Putamen (tissue), 1 donor: ENCODE measurements at regions not wholly inside any gene's neighbourhood (a gene's known extent, or its start where the extent isn't known, plus 50 kb on each side); places are given as distances from the start of the nearest gene placed in this dataset.
"Not testable (repeated sequence)": the region's sequence is repeated elsewhere in the genome, so short reads cannot be mapped to it uniquely, and the experiment has no call there.

Source experiments
- DNase-seq: peaks from one replicate; pipeline ENCODE4 v3.0.0-alpha.2; 2016; ENCODE audit warnings: low spot score

DNA sequence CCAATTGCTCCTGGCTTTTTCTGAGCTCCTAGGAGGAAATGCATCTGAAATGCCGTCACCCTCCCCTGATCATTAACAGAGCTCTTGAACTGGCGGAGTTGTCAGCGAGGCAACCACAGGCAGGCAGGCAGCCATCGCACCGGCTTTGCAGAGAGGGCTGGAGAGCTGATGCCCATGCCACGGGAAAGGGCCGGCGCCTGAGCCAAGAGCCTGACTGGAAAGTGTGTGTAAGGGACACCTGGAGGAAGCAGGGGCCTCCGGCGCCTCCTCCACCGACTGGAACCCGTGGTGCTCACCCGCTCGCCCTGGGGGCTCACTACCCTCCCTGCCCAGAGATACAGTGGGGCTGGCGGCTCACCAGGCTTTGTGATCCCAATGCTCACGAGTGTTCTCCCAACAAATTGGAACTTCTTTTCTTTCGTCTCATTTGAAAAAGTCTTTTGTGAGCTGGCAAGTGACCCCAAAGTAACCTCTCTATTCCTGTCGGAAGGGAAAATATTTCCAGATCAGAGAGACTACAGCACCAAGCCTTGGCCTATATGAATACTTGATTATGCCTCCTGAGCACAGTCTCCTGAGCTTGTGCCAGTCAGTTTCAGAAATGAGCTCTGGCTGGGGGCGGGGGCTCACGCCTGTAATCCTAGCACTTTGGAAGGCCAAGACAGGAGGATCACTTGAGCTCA is 97.7 kb upstream of the SLC25A33 start:
- DNase-seq = peak; percentile 41

DNA sequence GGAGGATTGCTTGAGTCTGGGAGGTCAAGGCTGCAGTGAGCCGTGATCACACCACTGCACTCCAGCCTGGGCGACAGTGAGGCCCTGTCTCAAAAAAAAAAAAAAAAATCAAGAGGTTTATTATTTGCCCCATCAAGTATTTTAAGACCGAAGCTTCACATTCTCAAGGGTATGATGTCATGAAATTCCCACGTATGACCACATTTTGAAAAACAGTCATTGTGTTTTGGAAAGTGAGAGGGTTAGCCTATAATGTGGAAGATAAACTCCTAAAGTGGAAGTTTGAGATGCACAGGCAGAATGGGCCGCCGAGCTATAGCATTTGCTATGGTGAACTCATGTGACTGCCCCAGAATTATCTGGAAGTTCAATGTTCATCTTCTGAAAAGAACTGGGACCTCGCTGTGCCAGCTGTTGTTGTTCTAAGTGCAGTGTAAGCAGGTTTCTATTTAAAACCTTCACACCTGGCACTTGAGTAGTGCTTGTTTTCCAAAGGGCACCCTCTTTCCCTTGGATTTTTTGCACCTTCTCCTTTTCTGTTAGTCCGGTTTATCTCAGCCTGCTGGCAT is 96.9 kb upstream of the SLC25A33 start:
- DNase-seq = no peak

DNA sequence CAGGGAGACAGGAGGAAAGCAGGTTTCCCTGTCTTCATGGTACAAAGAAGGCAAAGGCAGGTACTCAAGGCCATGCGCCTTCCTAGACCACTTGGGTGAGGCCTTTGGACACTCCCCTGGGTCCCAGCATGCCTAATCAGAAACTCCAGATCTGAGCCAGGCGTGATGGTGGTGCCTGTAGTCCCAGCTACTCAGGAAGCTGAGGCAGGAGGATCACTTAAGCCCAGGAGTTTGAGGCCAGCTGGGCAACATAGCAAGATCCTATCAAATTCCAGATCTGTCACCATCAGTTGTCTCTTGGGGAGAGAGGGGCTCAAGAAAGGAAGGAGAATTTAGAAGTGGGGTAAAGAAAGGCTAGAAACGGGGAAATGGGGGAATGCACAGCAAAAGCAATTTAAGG is 96.3 kb upstream of the SLC25A33 start:
- DNase-seq = no peak

DNA sequence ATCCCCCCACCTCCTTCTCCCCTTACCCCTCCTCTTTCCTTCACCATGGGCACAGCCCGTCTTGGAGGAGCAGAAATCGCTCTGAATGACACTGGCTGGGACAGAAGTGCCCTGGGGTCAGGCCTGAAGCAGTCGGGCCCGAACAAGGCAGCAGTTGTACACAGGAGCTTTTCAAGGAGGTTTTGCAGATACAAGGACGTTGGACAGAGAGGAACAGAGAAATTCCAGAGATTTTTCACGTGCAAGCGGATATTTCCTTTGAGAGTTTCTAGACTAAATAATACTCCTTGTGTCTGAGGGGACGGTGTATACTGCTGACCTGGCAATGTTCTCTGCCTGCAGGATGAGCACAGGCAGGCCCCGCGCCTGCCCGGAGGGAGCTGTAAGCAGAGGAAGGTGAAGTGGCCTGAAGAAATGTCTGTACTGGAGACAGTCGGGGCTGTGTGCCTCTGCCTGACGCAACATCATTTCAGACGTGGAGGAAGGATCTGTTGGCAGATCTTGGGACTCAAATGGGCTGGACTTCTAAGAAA is 95.3 kb upstream of the SLC25A33 start:
- DNase-seq = no peak

DNA sequence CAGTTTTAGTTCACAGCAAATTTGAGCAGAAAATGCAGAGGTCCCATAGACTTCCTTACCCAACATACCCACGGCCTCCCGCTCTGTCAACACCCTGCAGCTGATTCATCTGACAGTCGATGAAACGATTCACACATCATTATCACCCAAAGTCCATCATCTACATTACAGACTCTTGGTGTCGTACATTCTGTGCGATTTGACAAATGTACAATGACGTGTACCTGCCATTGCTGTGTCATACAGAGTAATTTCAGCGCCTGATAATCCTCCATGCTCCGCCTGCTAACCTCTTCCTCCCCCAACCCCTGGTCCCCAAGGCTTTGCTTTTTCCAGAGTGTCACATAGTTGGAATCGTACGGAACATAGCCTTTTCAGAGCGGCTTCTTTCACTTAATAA is 94.7 kb upstream of the SLC25A33 start:
- DNase-seq = no peak

DNA sequence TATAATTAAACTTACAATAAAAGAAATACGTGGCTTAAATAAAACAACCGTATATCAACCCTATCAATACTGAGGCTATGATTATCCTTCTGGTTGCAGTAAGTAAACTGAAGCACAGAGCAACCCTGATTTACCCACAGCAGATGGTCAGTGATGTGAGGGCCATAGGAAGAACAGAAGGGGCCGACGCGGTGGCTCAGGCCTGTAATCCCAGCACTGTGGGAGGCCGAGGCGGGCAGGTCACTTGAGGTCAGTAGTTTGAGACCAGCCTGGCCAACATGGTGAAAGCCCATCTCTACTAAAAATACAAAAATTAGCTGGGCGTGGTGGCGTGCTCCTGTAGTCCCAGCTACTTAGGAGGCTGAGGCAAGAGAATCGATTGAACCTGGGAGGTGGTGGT is 94.2 kb upstream of the SLC25A33 start:
- not testable (repeated sequence) for DNase-seq

DNA sequence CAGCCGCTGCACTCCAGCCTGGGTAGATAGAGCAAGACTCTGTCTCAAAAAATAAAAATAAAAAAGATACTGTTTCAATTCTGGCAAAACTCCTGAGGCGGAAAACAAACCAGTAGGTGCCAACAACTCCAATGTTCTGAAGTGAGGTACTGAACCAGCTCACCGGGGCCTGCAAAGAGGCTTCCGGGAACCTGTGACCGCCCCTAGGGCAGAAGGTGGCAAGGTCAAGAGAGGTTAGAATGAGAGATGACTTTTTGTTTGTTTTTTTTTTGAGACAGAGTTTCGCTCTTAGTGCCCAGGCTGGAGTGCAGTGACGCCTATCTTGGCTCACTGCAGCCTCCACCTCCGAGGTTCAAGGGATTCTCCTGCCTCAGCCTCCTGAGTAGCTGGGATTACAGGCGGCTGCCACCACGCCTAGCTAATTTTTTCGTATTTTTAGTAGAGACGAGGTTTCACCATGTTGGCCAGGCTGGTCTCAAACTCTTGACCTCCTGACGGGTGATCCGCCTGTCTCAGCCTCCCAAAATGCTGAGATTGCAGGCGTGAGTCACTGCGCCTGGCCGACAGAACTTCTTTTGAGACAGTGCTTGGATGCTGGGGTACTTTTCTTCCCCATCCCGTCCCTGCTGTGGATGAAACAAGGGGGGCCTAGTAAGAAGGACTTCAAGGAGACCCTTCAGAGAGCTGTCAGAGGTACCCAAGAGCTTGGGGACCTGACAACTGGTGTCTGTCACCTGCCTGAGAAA is 91.9 kb upstream of the SLC25A33 start:
- DNase-seq = no peak

DNA sequence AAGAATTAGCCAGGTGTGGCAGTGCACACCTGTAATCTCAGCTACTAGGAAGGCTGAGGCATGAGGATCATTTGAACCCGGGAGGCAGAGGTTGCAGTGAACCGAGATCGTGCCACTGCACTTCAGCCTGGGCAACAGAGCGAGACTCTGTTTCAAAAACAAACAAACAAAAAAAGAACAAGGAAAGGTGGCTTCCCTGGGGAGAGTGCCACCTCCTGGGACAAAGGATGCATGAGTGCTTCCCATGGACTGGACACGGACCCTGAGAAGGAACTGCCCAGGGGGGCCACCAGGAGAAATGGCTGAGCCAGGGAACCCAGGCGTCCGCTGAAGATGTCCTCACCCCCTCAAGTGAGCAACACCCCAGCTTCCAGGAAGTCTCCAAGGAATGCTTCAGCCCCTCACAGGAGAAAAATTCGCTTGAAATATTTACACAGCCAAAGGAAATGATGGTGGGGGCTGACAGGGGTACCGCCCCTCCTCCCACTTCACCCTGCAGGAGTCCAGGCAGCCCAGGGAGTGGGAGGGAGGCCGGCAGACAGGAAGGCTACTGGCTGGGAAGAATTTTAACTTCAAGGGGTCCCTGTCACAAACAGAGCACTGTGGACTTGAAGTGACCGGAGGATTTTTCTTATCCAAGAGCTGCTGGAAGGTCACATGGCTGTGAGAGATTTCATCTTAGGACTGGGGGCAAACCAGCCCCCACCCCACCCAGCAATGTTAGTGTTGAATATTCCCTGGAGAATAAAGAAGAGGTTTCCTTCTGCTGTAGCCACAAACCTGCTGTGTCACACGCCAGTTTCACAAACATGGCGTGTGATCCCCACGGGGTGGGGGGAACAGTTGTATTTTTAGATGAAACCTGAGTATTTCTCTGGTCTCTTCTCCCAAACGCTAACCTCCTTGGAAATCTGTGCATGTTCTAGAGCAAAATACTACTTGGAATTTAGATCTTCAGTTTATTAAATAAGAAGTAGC is 90.8 kb upstream of the SLC25A33 start:
- DNase-seq = no peak

DNA sequence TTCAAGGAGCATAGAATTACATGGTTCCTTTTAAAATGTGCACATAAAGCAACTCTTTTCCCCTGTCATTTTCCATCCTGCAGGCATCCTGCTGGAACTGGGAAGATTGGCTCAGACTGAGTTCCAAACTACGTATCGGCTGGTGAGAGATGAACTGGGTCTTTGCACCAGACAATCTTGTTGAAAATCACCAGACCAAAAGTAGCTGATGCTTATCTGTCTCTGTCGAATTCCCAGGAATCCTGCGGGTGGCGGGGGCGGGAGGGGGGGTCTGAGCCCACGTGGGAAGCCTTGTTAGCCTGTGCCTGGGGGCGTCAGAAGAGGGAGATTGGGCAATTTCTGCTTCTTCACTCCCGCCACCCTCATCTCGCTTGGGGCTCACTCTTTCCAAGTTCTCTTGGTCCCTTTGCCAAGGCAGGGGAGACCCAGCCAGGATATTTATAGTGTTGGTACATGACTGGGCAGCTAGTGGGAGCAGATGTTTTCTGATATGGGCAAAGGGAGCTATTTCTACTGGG is 90.1 kb upstream of the SLC25A33 start:
- no peak for DNase-seq

DNA sequence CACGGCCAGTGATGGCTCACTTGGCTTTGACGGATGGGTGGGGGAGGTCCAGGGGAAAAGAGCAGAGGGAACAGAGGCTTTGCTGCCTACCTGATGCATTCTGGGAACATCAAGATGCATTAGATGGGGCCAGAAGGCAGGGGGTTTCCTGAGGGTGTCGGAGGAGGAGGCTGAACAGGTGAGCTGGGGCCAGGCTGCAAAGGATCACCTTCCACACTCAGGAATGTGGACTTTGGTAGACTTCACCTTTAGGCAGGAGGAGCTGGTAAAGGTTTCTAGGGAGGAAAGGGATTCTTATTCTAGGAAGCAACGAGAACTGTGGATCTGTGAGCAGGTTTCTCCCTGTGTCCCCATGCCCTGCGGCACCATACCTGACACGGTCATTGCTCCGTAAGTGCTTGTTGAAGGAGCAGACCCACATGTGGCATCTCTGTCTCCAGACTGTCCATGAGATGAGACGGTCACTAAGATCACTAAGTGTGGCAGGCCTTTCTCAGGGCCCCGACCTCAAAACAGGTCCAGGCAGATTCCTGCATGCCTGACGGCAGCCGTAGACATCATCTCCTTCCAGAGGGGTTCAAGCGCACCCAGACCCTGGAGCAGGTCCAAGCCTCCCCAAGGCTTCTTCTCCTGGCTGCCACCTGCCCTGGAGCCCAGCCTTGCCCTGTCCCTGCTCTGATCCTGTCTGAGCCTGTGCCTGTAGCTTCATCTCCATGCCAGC is 89.1 kb upstream of the SLC25A33 start:
- no peak for DNase-seq

DNA sequence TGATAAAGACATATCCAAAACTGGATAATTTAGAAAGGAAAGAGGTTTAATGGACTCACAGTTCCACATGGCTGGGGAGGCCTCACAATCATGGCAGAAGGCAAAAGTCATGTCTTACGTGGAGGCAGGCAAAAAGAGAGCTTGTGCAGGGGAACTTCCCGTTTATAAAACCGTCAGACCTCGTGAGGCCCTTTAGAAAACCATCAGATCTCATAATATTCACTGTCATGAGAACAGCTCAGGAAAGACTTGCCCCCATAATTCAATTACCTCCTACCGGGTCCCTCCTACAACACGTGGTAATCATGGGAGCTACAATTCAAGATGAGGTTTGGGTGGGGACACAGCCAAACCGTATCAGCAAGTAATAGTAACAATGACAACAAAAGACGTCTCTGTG is 88.2 kb upstream of the SLC25A33 start:
- DNase-seq = no peak

DNA sequence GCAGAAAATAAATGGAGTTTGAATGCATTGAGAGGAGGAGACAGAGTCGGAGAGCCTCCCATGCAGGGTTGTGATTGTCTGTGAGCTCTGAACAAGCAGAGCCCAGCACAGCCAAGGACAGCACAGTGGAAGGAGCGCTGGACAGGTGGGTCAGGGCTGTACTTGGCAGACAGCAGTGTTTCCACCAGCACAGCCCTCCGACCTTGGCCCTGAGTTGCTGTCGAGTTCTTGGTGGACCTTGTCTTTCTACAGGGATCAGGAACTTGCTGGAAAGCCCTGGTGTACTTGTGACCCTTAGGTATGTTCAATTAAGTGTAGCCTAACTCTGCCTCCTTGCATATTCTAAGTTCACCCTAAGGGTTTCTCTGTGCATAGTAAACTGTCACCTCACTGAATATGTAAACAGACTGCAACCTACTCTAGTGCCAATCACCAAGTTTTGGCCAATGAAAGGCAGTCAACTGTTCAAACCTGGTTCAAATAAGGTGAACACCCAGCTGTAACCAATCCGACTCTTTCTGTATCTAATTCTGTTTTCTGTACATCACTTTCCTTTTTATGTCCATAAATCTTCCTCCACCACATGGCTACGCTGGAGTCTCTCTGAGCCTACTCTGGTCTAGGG is 86.6 kb upstream of the SLC25A33 start:
- no peak for DNase-seq

DNA sequence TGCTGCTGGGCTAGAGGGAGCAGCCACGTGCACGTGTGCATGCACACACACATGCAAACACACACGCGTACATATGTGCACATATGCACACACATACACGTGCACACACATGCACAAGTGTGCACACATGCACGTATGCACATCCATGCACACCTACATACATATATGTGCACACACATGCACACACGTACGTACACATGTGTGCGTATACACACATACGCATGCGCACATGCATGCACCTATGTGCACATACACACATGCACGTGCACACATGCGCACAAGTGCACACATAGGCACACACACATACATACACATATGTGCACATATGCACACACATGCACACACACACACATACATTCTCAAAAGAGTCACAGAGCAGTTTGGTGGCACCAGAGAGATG is 85.9 kb upstream of the SLC25A33 start:
- DNase-seq = no peak

DNA sequence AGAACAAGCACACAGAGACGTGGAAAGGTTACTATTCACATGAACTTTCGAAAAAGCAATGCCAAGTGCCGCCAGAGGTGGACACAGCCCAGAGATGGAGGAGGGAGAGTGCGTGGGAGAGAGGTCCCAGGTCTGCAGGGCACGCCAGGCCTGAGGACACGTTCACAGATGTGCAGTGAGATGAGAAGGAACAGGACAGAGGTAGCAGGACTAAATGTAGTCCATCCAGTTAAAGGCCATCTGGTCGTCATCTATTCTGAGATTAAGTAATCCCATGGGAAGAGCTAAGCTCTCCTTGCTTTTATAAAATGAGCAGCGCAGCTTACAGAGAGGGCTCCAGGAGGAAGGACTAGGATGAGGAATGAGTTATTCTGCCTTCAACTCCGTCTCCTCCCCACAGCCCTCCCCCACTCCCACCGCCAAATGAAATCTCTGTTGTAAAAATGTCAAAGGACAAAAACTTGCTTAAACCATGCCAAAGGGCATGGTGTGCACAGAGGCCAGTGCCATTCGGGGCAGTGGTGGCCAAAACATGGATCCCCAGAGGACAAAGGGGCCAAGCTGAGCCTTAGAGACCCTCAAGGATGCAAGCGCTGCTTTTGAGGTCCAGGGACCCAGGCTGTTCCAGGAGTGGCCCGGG is 85.4 kb upstream of the SLC25A33 start:
- no peak for DNase-seq

DNA sequence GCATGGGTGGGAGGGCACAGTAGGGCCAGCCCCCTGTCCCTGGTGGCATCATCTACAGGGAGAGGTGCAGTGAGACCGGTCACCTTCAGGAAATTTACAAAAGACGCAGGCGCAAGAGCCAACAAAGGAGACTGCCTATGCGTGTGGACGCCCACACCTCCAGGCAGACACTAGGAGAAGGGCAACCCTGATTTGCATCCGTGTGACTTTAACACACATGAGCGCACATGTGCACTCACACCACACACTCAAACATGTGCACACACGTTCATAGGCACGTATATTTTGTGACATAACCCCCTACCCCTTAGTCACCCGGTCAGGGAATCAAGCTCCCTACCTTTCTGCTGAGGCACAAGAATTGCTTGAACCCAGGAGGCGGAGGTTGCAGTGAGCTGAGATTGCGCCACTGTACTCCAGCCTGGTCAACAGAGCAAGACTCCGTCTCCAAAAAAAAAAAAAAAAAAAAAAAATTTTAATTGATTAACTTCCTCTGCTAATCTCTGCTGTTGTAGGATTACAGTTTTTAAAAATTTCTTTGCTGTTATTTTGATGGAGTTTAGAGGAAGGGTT is 84.7 kb upstream of the SLC25A33 start:
- DNase-seq = no peak

DNA sequence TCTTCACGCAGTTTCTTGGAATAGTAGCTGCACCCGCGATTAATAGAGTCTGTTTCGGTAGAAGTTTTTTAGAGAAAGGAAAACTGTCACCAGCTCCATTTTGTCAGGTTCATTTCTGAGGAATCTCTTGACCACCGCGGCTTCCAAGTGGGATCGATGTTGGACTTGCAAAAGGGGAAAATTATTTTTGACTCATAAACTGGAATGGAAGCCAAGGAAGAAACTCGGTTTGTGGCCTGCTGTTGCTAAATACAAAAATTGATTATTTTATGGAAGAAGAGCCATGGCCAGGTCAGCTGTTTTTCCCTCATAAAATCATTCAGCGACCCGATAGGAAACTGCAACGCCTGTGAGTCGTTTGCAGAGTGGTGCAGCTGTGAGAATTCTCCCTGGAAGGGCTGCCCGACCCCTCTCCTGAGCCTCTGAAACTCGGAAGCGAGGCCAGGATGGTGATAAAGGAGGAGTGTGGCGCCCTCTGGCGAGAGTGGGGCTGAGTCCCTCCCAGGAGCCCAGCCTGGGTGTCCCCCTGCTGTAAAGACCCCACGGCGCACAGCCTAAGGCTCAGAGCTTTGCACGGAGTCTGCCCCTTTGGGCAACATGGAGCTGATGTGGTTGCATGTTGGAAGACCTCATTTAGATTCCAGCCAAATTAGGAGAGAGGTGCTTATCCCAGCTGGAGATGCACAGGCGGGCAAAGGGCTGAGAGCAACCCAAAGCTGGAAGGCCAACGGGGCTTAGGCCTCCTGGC is 83.6 kb upstream of the SLC25A33 start:
- DNase-seq = peak; percentile 60

DNA sequence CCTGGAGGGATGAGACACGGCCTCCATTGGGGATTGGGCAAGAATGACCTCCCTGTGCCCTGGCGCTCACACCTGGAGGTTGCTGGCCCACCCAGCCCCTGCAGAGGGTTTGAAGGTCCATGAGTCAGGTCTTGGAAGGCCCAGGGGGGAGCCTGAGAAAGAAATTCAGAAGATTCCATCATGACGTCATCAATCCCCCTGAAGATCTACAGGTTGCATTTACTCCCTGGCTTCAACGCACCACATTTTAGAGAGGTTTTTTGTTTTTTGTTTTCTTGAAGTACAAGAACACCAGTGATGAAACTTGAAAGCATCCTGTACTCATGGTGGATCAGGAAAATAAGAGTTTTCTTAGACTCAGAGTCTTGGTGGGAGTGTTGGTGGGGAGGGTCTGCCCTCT is 82.4 kb upstream of the SLC25A33 start:
- no peak for DNase-seq

DNA sequence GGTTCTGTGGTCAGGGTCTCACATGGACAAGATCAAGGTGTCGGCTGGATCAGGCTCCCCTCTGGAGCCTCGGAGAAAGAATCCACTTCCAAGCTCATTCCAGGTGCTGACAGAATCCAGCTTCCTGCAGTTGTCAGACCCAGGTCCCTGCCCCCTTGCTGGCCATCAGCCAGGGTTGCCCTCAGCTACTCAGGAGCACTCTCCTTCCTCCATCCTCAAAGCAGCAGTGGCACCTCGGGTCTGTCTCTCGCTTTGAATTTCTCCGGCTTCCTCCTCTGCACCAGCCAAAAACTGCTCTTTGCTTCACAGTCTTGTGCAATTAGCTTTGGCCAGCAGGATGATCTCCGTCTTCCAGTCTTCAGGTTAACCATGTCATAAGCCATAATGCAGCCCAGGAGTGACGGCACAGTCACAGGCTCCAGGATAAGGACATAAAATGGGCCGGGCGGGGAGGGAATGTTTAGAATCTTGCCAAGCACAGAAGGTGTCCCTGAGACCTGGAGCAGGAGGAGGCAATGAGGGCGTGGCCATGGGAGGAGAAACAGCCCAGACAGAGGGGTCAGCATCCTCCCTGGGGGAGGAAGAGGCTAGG is 79.4 kb upstream of the SLC25A33 start:
- no peak for DNase-seq

DNA sequence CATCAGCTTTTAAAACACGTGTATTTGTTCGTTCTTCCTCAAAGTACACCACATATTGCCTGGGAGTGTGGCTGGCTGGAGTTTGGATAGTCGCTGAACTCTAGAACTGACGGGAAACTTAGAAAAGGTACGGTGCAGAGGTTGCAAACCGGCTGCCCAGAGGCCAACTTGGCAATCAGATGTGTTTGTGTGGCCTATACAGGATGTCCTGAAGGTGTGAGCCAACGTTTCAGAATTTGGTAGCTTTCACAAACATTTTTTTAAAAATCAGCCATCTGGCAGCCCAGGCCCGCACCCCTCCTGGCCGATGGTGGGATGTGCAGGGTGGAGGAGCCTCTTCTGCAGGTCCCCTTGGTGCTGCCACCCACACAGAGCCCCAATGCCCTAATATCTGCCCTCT is 73.6 kb upstream of the SLC25A33 start:
- DNase-seq = no peak
